ENCODE measurements at regions not wholly inside any gene's neighbourhood (a gene's known extent, or its start where the extent isn't known, plus 50 kb on each side); places are given as distances from the start of the nearest gene placed in this dataset.

GRCh38 chr4:60721685-60722084 is 478.4 kb upstream of the ADGRL3 start (continued):
- no peak for TF ChIP-seq ZNF462 (CRISPR knock-in tag; IDR thresholded peaks at IDR 0.05)
- no peak for TF ChIP-seq STAT1 (IDR thresholded peaks at IDR 0.05; ENCODE audit: unreplicated experiment)
- no peak for TF ChIP-seq ETS1 (IDR thresholded peaks at IDR 0.05)
- no peak for TF ChIP-seq NANOG (IDR thresholded peaks at IDR 0.05; ENCODE audit: borderline replicate concordance)
- TF ChIP-seq EZH2phosphoT487 (IDR thresholded peaks at IDR 0.05; ENCODE audit: unreplicated experiment) = no peak
- no peak for TF ChIP-seq CREB1 (CRISPR knock-in tag; IDR thresholded peaks at IDR 0.05; ENCODE audit: low read depth)
- no peak for TF ChIP-seq ZNF331 (CRISPR knock-in tag; IDR thresholded peaks at IDR 0.05; ENCODE audit: low read depth)
- TF ChIP-seq REST (IDR thresholded peaks at IDR 0.05; ENCODE audit: unreplicated experiment) = no peak
- TF ChIP-seq JUNB (IDR thresholded peaks at IDR 0.05; ENCODE audit: unreplicated experiment) = no peak
- TF ChIP-seq ZNF114 (CRISPR knock-in tag; IDR thresholded peaks at IDR 0.05) = no peak
